Common myeloid progenitor, CD34-positive (primary cell): ENCODE measurements at regions not wholly inside any gene's neighbourhood (a gene's known extent, or its start where the extent isn't known, plus 50 kb on each side); places are given as distances from the start of the nearest gene placed in this dataset.

Experiments
- CTCF ChIA-PET: fragments of 350-600 bp; sonication (Branson Sonifier 250); formaldehyde crosslinking; loops from one replicate; lab custom pipeline; 2021; ENCODE audit warnings: antibody characterized with exemption; lab: Charles Lee
- POLR2A ChIA-PET: fragments of 350-600 bp; sonication (Branson Sonifier 250); formaldehyde crosslinking; loops from one replicate; lab custom pipeline; 2021; ENCODE audit warnings: antibody characterized with exemption; lab: Charles Lee
- DNase-seq, 3 donors: peaks; one replicate each; pipeline versions ENCODE4 v3.0.0 to v3.0.0-alpha.2; 2013
- H3K27ac ChIP-seq, 2 experiments: 1 replicate in 1 of 2; 2 replicates in 1 of 2; pipeline ENCODE4 v1.7.0; 2013; ENCODE audit warnings: inconsistent platforms in 2 of 2, low read length in 2 of 2, mild to moderate bottlenecking in 2 of 2, low read depth in 1 of 2, moderate library complexity in 1 of 2; ENCODE audit not compliant: severe bottlenecking in 2 of 2, insufficient read depth in 1 of 2, poor library complexity in 1 of 2
- H3K27me3 ChIP-seq, 5 experiments: replicated peaks in 2 of 5; 1 replicate in 3 of 5; 2 replicates in 2 of 5; pipeline versions ENCODE4 v1.6.1 to v1.7.0; 2013; ENCODE audit warnings: low read length in 4 of 5, mild to moderate bottlenecking in 2 of 5, moderate library complexity in 2 of 5, inconsistent platforms in 1 of 5; ENCODE audit not compliant: insufficient read depth in 5 of 5, control insufficient read depth in 4 of 5
- H3K36me3 ChIP-seq, 4 experiments: 1 replicate in 2 of 4; 2 replicates in 2 of 4; pipeline versions ENCODE4 v1.6.1 to v1.7.0; 2013; ENCODE audit warnings: low read length in 3 of 4, control low read depth in 1 of 4, mild to moderate bottlenecking in 1 of 4; ENCODE audit not compliant: control insufficient read depth in 4 of 4, insufficient read depth in 4 of 4
- H3K4me1 ChIP-seq, 4 experiments: 1 replicate in 3 of 4; 2 replicates in 1 of 4; pipeline versions ENCODE4 v1.6.1 to v1.7.1; 2013; ENCODE audit warnings: low read length in 3 of 4, mild to moderate bottlenecking in 3 of 4, control low read depth in 1 of 4, inconsistent platforms in 1 of 4, moderate library complexity in 1 of 4; ENCODE audit not compliant: control insufficient read depth in 4 of 4, insufficient read depth in 4 of 4; ENCODE audit errors: control extremely low read depth in 1 of 4
- H3K4me3 ChIP-seq, 7 experiments: 1 replicate in 4 of 7; 2 replicates in 3 of 7; pipeline versions ENCODE4 v1.5.1 to v1.7.0; 2013; ENCODE audit warnings: mild to moderate bottlenecking in 7 of 7, low read length in 6 of 7, moderate library complexity in 6 of 7, inconsistent platforms in 2 of 7, low read depth in 2 of 7, control low read depth in 1 of 7; ENCODE audit not compliant: insufficient read depth in 4 of 7, control insufficient read depth in 1 of 7; ENCODE audit errors: extremely low read depth in 1 of 7
- H3K9me3 ChIP-seq, 5 experiments: 1 replicate in 4 of 5; 2 replicates in 1 of 5; pipeline versions ENCODE4 v1.6.1 to v1.7.1; 2013; ENCODE audit warnings: low read length in 4 of 5, mild to moderate bottlenecking in 2 of 5, inconsistent platforms in 1 of 5, low read depth in 1 of 5, moderate library complexity in 1 of 5; ENCODE audit not compliant: control insufficient read depth in 4 of 5, insufficient read depth in 2 of 5; ENCODE audit errors: control extremely low read depth in 1 of 5
- WGBS: methylation state at CpG from one replicate; pipeline ENCODE4 v1.1.5; 2013; ENCODE audit not compliant: insufficient coverage; 5-methylcytosine and 5-hydroxymethylcytosine counted together

DNA sequence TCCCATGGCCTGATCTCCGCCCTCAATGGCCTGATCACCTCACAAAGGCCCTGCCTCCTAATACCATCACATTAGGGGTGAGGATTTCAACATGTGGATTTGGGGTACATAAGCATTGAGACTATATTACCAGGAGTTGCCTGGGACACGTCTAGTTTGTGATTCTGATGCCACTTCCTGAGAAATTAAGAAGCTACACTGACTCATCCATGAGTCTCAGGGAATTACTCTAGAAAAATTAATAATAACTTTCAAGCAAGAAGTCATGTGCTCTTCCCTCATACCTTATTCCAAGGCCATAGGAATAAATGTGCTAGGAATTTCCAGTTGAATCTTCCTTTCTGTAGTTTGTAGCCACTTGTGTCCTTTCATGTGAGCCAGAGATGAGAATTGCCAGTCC, 519.3 kb upstream of the MKI67 start:
- no peaks in the 10 kb centered on the region for H3K9me3 ChIP-seq
- H3K4me3 ChIP-seq: no peak overlapping the region
- no peak for DNase-seq
- 100% methylated on average over 1 of the region's 2 CpGs for WGBS
- H3K36me3 ChIP-seq: no peaks in the 10 kb centered on the region
- H3K27me3 ChIP-seq: peaks cover 0 to 14% (median 4%) of the 10 kb centered on the region in 5 experiments
- H3K4me1 ChIP-seq: no peaks in the 10 kb centered on the region
- ChIA-PET POLR2A (no interaction called here), CTCF (no interaction called here)
- no peak overlapping the region for H3K27ac ChIP-seq

DNA sequence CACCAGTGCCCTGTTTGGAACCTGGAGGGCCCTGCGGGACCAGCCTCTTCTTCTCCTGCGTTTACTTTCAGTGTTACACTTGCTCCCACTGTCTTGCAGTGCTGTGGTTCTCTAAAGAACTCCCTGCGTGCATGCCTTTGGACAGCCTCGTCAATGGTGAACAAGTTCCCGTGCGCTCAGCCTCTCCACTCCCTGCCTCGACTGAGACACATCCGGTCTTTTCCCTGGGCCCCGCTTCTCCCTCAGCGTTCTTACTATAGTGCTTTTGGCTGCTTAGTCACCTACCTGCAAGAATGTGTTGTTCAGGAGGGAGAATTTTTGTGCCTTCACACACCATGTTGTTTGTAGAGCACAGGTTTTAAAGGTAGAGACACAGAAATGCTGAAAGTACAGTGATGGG, 520.7 kb upstream of the MKI67 start:
- ChIA-PET POLR2A (no interaction called here), CTCF (no interaction called here)
- DNase-seq: no peak
- Histone ChIP-seq H3K27ac (no peak overlapping the region), H3K9me3 (no peaks in the 10 kb centered on the region), H3K27me3 (peaks cover 0 to 11% (median 4%) of the 10 kb centered on the region in 5 experiments), H3K36me3 (no peaks in the 10 kb centered on the region), H3K4me1 (no peaks in the 10 kb centered on the region), H3K4me3 (no peak overlapping the region)
- WGBS: 87% methylated on average over 8 of the region's 10 CpGs

DNA sequence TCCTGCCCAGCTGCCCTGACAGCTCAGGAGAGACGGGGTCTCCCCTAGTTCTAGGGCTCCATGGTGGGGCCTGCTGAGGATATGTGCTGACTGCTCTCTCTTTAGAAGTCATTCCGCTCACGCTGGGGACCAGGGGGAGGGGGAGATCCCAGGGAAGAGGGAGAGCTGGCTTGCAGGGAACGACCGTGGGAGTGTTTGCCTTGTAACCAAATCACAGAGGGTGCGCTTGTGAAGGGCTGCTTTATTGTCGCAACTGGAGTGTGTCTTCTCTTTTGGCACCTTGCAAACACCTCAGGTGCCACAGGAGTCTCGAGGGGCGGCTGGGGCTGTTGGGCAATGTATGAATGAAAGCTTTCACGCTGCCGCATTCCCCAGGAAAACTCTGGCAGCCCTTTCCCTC, 531.3 kb upstream of the MKI67 start:
- no peaks in the 10 kb centered on the region for H3K4me1 ChIP-seq
- WGBS: 74% methylated on average over 11 of the region's 11 CpGs
- H3K27me3 ChIP-seq: peaks cover 2 to 24% (median 4%) of the 10 kb centered on the region in 5 experiments
- ChIA-PET CTCF (no interaction called here), POLR2A (no interaction called here)
- H3K27ac ChIP-seq: no peak overlapping the region
- H3K36me3 ChIP-seq: no peaks in the 10 kb centered on the region
- DNase-seq: no peak
- no peaks in the 10 kb centered on the region for H3K9me3 ChIP-seq
- H3K4me3 ChIP-seq: no peak overlapping the region

DNA sequence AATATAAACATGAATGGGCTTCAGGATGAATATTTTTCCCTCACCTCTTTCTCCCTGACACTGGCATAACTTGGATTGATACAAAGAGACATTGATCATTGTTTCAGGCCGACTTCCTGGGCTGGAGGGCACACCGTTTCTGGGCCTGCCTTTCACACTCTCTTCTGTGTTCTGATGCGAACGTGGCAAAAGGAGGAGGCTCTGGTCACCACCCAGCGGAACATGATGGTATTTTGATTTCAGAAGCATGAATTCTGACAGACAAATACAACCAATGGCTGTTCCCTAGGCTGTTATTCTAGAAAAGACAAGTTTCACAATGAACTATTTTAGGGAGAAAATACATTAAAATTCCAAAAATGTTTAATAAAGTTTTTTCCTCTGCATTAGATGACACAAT, 534.5 kb upstream of the MKI67 start:
- DNase-seq: no peak
- Histone ChIP-seq H3K27ac (no peak overlapping the region), H3K4me1 (no peaks in the 10 kb centered on the region), H3K9me3 (peaks cover 0 to 6% (median 0%) of the 10 kb centered on the region in 5 experiments), H3K36me3 (no peaks in the 10 kb centered on the region), H3K4me3 (no peak overlapping the region), H3K27me3 (peaks cover 0 to 24% (median under 1%) of the 10 kb centered on the region in 5 experiments)
- CTCF ChIA-PET: no interaction called here
- POLR2A ChIA-PET: no interaction called here
- WGBS: 69% methylated on average over 4 of the region's 5 CpGs

DNA sequence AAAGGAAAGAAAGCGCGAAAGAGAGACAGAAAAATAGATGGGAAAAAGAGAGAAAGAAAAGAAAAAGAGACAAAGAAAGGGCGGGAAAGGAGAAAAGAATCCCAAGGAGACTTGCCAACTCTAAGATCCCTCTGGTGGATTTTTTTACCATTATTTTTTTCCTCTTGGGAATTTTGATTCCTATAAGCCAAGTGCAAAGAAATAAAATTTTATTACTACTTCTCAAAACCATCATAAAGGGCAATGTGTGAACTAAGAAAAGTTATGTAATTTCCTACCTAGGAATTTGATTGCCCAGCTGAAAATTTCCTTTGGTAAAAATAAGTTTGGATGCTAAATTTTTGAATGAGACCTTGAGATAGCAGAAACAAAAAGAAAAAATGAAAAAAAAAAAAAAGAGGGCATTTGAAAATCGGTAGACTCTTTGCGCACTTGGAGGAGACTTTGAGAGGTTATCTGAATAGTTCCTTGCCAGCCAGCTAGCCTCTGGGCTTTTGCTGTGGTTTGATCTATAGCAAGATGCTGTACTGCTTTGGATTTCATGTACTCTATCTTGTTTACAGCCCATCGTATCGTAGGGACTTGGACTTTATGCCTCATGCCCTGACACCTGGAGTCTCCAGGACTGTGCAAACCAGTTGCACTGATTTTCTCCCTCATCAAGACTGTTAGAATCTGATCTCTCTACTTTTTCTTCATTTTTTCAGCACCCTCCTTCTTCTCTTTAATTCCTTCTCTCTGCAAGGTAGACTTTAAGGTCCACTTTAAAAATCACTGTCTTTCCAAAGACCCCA, 535.4 kb upstream of the MKI67 start:
- Histone ChIP-seq H3K27ac (no peak overlapping the region), H3K27me3 (peaks cover 0 to 24% (median 0%) of the 10 kb centered on the region in 5 experiments), H3K4me1 (no peaks in the 10 kb centered on the region), H3K4me3 (no peak overlapping the region), H3K9me3 (peaks cover 0 to 6% (median 0%) of the 10 kb centered on the region in 5 experiments), H3K36me3 (no peaks in the 10 kb centered on the region)
- POLR2A ChIA-PET: no interaction called here
- DNase-seq: no peak
- CTCF ChIA-PET: no interaction called here
- 100% methylated on average over 4 of the region's 7 CpGs for WGBS

DNA sequence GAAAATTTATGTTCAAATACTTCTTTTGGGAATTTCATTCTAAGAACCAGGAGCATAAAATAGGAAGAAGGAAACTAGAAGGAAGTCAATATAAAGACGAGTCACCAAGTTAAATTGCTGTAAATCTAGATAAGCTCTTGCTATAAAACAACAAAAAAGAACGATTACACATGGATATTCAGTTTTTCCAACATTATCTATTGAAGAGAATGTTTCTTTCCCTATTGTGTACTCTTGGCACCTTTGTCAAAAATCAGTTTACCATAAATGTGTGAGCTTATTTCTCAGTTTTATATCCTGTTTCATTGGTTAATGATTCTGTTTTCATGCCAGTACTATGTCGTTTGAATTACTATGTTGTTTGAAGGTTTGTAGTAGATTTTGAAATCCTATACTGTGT, 536.3 kb upstream of the MKI67 start:
- ChIA-PET CTCF (interaction anchor here (0.5 kb wide), 1 partner anchor 1432 kb away, joined by 3 read pairs; no protein-coding TSS in a partner anchor), POLR2A (no interaction called here)
- Histone ChIP-seq H3K4me1 (no peaks in the 10 kb centered on the region), H3K4me3 (no peak overlapping the region), H3K36me3 (no peaks in the 10 kb centered on the region), H3K27me3 (peaks cover 0 to 20% (median 0%) of the 10 kb centered on the region in 5 experiments), H3K27ac (no peak overlapping the region), H3K9me3 (peaks cover 0 to 6% (median 0%) of the 10 kb centered on the region in 5 experiments)
- DNase-seq: no peak
- 60% methylated on average over 1 of the region's 3 CpGs for WGBS

DNA sequence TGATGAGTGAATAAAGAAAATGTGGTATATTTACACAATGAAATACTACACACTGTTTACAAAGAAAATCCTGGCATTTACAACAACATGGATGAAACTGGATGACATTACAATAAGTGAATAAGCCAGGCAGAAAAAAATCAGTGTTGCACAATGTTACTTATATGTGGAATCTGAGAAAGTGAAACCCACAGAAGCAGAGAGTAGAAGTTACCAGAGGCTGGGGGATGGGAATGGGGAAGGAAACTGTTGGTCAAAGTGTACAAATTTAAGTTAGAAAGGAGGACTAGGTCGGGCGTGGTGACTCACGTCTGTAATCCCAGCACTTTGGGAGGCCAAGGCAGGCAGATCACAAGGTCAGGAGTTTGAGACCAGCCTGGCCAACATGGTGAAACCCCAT, 538.5 kb upstream of the MKI67 start:
- H3K9me3 ChIP-seq: peaks cover 0 to 6% (median 0%) of the 10 kb centered on the region in 5 experiments
- whole genome bisulfite sequencing: no CpG with 5 or more reads among the region's 3 CpGs
- DNase-seq: peak in 2 of 3 donors; percentile 1 to 11
- H3K36me3 ChIP-seq: no peaks in the 10 kb centered on the region
- H3K4me1 ChIP-seq: no peaks in the 10 kb centered on the region
- CTCF ChIA-PET: no interaction called here
- H3K27ac ChIP-seq: no peak overlapping the region
- POLR2A ChIA-PET: no interaction called here
- no peak overlapping the region for H3K4me3 ChIP-seq
- H3K27me3 ChIP-seq: peaks cover 0 to 14% (median 0%) of the 10 kb centered on the region in 5 experiments
